Lower leg skin (tissue), 3 donors: ENCODE measurements at regions not wholly inside any gene's neighbourhood (a gene's known extent, or its start where the extent isn't known, plus 50 kb on each side); places are given as distances from the start of the nearest gene placed in this dataset.
"Not testable (repeated sequence)": the region's sequence is repeated elsewhere in the genome, so short reads cannot be mapped to it uniquely, and the experiment has no call there.

Source experiments
- POLR2A ChIP-seq, 2 donors: fragments of 450-650 bp; IDR thresholded peaks; one replicate each; pipeline ENCODE4 v1.6.1; 2016 to 2017; ENCODE audit warnings: antibody characterized with exemption in 2 of 2, mild to moderate bottlenecking in 1 of 2, moderate library complexity in 1 of 2
- TF ChIP-seq, protein P1 (sequence below), 3 donors: fragments of 450-650 bp; IDR thresholded peaks; one replicate each; pipeline ENCODE4 v1.5.1; 2016; ENCODE audit warnings: antibody characterized with exemption in 3 of 3, mild to moderate bottlenecking in 3 of 3, moderate library complexity in 2 of 3

DNA sequence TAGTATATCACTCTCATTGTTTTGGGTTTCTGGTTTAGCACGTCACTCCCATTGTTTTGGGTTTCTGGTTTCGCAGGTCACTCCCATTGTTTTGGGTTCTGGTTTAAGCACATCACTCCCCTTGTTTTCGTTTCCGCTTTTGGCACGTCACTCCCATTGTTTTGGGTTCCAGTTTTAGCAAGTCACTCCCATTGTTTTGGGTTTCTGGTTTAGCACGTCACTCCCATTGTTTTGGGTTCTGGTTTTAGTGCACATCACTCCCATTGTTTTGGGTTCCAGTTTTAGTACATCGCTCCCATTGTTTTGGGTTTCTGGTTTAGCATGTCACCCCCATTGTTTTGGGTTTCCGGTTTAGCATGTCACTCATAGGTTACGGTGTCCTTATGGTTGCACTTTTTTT is 1757.0 kb upstream of the TPTE start:
- TF ChIP-seq, protein P1, sequence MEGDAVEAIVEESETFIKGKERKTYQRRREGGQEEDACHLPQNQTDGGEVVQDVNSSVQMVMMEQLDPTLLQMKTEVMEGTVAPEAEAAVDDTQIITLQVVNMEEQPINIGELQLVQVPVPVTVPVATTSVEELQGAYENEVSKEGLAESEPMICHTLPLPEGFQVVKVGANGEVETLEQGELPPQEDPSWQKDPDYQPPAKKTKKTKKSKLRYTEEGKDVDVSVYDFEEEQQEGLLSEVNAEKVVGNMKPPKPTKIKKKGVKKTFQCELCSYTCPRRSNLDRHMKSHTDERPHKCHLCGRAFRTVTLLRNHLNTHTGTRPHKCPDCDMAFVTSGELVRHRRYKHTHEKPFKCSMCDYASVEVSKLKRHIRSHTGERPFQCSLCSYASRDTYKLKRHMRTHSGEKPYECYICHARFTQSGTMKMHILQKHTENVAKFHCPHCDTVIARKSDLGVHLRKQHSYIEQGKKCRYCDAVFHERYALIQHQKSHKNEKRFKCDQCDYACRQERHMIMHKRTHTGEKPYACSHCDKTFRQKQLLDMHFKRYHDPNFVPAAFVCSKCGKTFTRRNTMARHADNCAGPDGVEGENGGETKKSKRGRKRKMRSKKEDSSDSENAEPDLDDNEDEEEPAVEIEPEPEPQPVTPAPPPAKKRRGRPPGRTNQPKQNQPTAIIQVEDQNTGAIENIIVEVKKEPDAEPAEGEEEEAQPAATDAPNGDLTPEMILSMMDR (IDR thresholded peaks at IDR 0.05), result not testable (repeated sequence)
- TF ChIP-seq POLR2A (IDR thresholded peaks at IDR 0.05), result not testable (repeated sequence)
